HL-60 (cell line): ENCODE measurements at regions not wholly inside any gene's neighbourhood (a gene's known extent, or its start where the extent isn't known, plus 50 kb on each side); places are given as distances from the start of the nearest gene placed in this dataset.
A peak's percentile ranks its signal among the peaks of the same experiment; 100 is the strongest.

ENCODE experiments used
- DNase-seq, 2 experiments: peaks; one replicate each; pipeline ENCODE4 v3.0.0-alpha.2; 2010 to 2020; ENCODE audit warnings: low read depth in 1 of 2, low spot score in 1 of 2
- H3K27ac ChIP-seq: fragments of 250-450 bp; sonication (Bioruptor Pico); replicated peaks from 2 replicates; pipeline ENCODE4 v1.5.1; 2020; ENCODE audit warnings: mild to moderate bottlenecking, moderate library complexity
- H3K27me3 ChIP-seq: fragments of 250-450 bp; sonication (Bioruptor Pico); 2 replicates; pipeline ENCODE4 v1.5.1; 2021; ENCODE audit warnings: mild to moderate bottlenecking, moderate library complexity; ENCODE audit not compliant: insufficient read depth, poor library complexity, severe bottlenecking
- H3K4me3 ChIP-seq: replicated peaks from 2 replicates; pipeline ENCODE4 v1.5.1; 2011; ENCODE audit warnings: mild to moderate bottlenecking, control low read depth, low read length; ENCODE audit not compliant: insufficient read depth
- CTCF ChIP-seq: IDR thresholded peaks from one replicate; pipeline ENCODE4 v1.5.1; 2011; ENCODE audit warnings: low read length, control low read depth, inconsistent platforms; ENCODE audit not compliant: insufficient read depth
- GABPA ChIP-seq: IDR thresholded peaks from 2 replicates; pipeline ENCODE4 v1.6.1; 2012; ENCODE audit warnings: low read depth
- POLR2AphosphoS5 ChIP-seq: IDR thresholded peaks from 2 replicates; pipeline ENCODE4 v1.6.1; 2012; ENCODE audit warnings: low read depth
- REST ChIP-seq: IDR thresholded peaks from 2 replicates; pipeline ENCODE4 v1.6.1; 2012; ENCODE audit warnings: low read depth; ENCODE audit not compliant: insufficient replicate concordance
- SPI1 ChIP-seq: IDR thresholded peaks from 2 replicates; pipeline ENCODE4 v1.6.1; 2012; ENCODE audit warnings: low read depth, mild to moderate bottlenecking, borderline replicate concordance

- Histone ChIP-seq H3K27ac (no peak overlapping the region), H3K27me3 (no peaks in the 10 kb centered on the region), H3K4me3 (no peak overlapping the region)
- TF ChIP-seq SPI1, result no peak
- DNase-seq, result no peak
Observed at GRCh38 chr15:69592954-69593353, 140.3 kb downstream of the RPLP1 start.

- TF ChIP-seq CTCF (no peak), POLR2AphosphoS5 (no peak), SPI1 (no peak), REST (no peak), GABPA (no peak)
- no peak for DNase-seq
- H3K27ac ChIP-seq, result no peak overlapping the region
- no peaks in the 10 kb centered on the region for H3K27me3 ChIP-seq
- no peak overlapping the region for H3K4me3 ChIP-seq
Observed at GRCh38 chr15:69593488-69593887, 140.9 kb downstream of the RPLP1 start.

- TF ChIP-seq POLR2AphosphoS5, result no peak
- TF ChIP-seq SPI1, result no peak
- TF ChIP-seq REST, result no peak
- no peak for TF ChIP-seq CTCF
- no peak for TF ChIP-seq GABPA
- peak in 1 of 2 experiments; percentile 57 for DNase-seq
- Histone ChIP-seq H3K4me3 (no peak overlapping the region), H3K27ac (no peak overlapping the region), H3K27me3 (no peaks in the 10 kb centered on the region)
Observed at GRCh38 chr15:69593981-69594966, 141.7 kb downstream of the RPLP1 start.

- DNase-seq, result no peak
- H3K4me3 ChIP-seq, result no peak overlapping the region
- no peaks in the 10 kb centered on the region for H3K27me3 ChIP-seq
- TF ChIP-seq POLR2AphosphoS5 (no peak), GABPA (no peak), SPI1 (no peak), CTCF (no peak)
- H3K27ac ChIP-seq, result no peak overlapping the region
Observed at GRCh38 chr15:69595009-69595791, 142.6 kb downstream of the RPLP1 start.
